HG03378 (cell line): ENCODE measurements at regions not wholly inside any gene's neighbourhood (a gene's known extent, or its start where the extent isn't known, plus 50 kb on each side); places are given as distances from the start of the nearest gene placed in this dataset.
A peak's percentile ranks its signal among the peaks of the same experiment; 100 is the strongest.

ENCODE experiments used
- ATAC-seq: cut with Tn5 transposase; IDR thresholded peaks from one replicate; pipeline ENCODE4 v1.9.1; 2021; ENCODE audit warnings: mild to moderate bottlenecking, moderate library complexity; ENCODE audit not compliant: unreplicated experiment

DNA sequence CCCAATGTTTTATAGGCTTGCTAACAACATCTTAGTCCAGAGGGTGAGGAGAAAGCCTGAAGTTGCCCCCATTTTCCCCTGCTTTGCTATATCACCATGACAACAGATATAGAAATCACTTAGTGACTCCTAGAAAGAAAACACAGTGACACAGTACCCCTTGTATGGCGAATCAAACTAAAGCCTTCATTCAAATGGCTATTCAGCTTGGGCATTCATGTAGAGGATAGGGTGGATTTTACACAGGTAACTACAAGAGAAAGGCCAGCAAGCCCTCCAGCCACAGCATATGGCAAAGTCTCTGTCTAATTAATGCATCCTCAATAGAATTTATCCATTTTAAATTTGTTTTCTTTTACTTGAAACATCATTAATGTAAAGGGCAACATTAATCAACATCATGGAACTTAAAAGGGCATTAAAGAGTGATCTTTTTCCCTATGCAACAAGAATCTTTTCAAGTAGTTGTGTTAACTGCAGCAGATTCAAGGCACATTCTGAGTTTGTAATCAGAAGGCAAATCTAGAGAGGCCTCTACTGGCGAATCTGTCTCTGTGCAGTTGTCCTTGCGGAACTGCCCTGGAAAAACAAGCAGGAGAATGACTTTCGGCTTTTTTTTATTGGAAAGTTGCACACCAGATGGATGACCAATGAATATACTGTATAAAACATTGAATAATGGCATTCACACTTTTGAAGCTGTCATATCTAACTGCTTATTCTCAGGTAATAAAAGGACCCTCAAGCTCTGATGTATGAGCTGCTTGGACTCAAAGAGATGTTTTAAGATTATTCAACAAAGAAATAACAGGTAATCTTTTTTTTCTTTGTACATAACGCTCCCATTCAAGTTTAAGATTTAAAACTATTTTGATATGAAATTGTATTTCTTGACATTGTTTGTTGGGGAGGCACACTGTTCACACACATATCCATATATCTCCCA, 621.7 kb upstream of the AGTR1 start:
- no peak for ATAC-seq

DNA sequence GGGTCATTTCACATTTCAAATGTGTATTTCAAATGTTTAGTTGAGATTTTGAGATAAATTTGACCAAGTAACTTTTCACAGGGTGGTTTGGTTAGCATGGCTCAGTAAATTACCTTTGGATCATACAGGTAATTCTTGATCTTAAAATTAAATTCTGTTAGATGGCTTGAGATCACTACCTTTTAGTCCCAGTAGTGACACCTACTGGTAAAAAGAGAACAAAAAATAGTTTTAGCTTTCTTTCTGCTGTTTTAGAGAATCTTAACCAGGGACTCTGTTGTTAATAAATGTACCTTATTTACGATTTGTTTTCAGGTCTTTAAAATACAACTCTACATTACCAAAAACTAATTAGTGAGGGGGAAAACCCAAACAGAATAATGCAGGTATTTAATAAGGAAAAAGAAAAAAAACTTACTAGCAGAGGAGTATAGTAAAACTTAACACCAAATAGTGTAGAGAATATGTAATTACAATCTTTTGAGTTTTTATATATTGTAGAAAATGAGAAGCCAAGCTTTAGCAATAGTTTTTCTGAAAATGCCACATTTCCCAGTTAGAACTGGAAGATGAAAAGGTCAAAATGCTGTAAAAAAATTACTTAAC, 620.3 kb upstream of the AGTR1 start:
- ATAC-seq: peak; percentile 65

DNA sequence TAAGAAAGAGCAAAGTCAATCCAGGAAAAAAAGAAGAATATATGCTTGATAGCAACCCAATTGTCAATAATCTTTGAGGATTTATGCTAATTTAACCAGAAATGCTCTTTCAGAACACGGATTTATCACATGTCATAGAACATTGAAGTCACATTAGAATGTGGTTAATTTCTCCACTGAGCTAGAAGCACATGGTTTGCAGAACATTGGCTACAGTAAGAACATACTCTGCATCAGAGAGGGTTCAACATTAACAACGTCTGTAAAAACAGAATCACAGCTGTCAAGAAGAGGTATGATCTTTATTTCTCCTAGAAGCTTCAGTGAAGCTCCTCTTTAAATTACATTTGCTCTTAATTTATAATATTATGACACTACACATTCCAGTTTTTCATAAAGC, 619.7 kb upstream of the AGTR1 start:
- ATAC-seq: no peak

DNA sequence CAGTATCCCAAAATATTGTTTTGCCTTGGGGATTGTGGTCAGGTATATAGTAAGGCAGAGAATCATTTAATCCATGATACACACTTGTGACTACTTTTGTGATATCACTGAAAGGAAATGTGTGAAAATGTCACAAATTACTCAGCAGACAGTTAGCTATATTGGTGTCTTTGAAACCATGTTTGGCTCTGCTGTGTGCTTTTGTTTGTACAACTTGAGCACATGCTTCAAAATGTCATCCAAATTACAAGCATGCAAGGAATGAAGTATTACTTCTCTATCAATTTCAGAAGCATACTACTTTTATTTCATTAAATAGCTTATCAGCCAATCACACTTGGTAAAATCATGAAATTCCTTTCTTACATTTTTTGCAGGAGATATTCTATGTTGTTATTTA, 619.0 kb upstream of the AGTR1 start:
- no peak for ATAC-seq

DNA sequence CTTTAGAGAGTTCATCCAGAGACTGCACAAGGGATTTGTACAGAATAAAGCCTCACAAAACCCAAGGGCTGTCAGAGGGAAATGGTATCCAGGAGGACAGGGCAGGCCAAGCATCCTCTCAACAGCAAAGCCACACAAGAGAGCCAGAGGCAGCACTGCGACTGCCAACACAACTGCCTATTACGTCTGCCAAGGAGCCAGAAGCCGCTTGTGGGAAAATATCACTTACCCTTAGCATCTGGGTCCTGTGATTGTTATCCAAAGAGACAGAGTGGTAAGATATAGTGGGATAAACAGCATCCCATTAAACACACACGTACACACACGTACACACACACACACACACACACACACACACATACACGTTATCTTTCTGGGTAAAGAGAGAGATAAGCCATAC, 618.3 kb upstream of the AGTR1 start:
- no peak for ATAC-seq

DNA sequence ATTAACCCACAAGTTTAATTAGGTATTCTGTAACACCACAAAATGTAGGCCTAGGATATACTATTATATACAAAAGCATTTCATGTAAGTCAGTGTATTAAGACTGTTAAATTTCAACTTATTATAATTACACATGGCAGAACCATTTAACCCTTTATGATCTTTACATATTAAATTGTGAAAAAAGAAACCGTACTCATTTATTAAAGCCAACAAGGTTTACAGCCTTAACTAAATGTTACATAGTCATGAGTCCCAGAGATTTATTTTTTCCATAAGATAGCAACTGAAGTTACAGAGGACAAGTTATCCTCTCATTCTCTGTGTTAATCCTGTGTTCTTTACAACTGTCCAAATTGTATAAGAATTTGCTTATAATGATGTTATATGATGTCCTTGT, 615.8 kb upstream of the AGTR1 start:
- no peak for ATAC-seq

DNA sequence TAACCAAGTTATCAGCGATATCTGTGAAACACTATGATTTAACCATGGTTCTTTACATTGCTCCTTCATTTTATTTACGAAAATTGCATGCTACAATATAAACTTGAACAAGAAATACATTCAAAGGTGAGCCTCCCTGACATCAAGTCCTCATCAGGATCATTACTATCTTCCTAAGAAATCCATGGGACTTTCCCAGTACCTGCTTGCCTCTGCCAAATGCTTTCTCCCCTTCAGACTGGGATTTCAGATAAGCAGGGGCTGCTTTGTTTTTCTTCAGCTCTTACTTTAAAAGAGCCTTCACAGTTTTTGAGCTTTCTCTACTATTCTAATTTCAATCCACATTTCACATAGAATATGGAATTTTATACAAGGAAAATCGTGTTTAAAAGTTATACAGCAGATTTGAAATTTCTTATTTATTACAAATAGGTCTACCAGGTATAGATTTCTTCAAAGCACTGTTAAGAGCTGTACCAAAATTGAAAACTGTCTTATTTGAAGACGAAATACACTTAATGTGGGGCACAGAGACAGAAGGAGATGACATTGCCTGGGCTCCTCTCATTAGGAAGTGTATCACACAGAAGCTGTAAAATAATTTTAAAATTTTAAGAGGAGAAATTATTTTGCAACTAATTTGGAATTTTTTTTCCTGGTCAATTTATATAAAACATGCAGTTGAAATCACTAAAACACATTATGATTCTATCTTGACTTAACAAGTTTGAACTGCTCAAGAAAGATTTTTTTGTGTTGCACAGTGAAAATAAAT, 615.0 kb upstream of the AGTR1 start:
- no peak for ATAC-seq

DNA sequence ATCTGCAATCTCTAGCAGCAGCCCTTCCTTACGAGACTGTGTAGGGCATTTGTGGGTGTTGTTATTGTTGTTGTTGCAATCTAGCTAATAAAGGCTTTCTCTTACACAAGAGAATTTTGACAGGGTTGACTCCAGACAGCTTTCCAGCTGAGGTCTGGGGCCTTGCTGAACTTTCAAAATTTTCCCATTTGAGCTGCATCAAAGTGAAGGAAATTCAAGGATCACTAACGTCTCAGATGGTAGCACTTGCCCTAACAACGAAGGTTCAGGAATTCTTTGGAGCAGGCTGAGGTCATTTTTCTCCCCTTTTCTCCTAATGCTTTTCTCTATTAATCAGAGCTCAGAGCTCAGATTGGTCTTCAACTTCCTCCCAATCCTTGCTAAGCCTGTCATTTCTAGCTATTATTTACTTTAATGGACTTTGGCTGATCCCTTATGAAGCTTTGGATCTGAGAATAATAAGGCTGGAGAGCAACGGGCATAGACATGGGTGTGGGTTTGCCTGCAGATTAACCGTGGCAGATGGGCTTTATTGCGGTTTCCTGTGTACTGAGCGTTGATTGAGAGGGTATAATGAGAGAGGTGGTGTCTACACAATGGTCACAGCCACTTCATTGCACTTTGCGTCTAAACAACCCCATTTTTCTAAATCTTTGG, 614.0 kb upstream of the AGTR1 start:
- no peak for ATAC-seq

DNA sequence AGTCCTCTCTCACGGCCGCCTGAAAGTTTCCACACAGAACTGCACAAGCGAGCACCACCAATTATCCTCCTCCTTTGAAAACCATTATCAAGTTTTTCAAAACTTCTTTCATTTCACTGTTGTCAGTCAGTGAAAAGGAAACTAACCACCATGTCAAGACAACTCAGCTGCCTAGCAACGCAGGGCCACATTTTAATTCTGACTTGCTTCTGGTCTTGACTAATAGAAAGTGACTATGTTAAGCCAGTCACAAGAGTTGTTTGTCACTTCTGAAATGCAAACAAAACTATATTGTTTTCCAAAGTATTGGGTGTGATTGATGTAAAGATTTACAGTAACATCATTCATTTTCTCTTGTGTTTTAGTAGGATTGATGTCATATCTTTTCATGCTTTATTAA, 612.8 kb upstream of the AGTR1 start:
- ATAC-seq: peak; percentile 80

DNA sequence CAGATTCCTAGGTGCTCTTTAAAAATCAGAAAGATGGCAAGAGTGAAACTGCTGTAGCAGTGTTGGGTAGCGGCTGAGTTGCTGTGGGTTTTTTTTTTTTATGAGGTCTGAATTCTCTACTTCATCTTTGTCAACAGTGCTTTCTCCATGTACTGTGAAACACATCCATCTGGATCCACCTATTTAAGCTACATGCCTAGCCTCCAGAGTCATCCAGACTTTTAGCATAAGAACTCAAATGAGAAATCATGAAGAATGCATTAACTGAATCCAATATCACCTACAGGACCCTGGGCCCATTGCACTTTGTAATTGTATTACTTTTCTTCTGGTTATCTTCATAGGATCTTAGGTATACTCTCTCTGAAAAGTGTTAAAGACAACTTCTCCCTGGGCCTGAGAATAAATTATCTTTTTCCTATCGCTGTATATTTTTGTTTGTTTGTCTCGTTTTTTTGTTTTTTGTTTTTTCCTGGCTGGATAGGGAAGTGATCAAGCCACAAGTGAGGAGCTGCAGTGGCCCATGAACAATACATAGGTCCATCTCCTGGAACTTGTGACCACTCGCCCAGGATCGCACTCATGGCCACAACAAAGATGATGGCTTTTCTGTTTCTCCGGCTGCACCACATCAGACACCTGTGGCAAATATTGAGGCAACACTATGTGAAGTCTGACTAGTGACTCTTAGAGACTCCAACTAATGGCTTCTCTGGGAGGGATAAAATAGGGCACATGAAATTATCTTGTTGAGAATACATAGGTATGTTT, 609.9 kb upstream of the AGTR1 start:
- ATAC-seq: no peak

DNA sequence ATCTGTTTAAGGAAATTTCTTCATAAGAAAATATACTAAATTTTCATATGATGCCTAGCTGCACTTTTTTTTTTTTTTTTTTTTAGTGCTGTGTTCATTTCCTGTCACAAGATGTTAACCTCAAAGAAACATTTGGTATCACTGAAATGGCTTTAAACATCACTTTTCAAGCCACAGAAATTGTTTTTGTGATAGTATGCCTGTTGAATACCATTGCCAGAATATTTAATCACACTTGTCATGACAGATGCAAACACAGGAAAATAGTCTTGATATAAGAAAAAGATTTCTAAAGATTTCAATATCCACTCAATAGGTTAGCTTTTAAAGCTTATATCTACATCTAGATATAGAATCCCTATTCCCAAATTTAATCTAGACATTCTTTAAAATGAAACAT, 608.5 kb upstream of the AGTR1 start:
- no peak for ATAC-seq

DNA sequence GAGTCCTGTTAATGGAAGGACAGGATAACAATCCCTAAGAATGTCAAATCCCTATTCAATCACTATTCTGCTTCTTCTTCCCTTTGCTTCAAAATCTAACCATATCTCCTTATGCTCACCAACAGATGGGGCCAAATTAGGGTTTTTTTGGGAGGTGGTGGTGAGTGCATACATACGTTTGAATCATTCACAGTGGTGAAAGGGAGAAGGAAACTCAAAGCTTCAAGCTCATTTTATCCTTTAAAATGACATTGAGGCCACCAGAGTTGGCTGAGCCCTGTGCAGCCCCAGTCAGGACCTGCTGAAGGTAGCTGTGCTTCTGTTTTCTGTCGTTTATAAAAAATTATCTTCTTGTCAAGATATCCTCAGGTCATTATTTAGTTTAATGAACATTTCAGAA, 607.5 kb upstream of the AGTR1 start:
- no peak for ATAC-seq

DNA sequence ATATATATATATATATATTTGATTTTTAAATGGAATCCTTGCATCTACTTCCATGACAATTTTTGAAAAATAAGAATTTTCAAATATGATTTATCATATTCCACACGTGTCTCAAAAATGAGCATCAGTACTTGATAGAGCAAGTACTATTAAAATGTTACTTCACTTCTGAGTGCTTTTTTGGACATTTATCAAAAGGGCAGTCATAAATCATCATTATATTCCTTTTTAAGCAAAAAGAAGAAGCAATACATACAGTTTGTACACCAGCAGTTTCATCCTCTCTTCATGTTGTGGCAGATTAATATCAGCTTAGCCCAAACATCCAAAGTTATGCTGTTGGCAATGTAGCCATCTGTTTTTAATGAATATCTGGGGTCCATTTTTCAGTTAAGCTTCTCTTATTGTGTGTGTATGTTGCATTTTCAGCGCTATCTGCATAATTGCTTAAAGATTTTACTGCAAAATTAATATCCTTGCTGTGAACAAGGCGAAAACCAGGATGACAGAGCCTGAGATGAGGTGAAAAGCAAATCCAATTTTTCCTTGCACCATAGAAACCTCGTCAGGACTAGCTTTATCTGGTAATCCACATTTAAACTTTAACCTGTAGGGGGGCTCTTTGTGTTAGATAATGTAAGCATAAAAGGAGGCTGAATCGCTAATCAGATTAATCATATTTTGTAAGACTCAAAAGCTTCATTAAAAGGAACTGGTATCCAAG, 604.9 kb upstream of the AGTR1 start:
- ATAC-seq: no peak

DNA sequence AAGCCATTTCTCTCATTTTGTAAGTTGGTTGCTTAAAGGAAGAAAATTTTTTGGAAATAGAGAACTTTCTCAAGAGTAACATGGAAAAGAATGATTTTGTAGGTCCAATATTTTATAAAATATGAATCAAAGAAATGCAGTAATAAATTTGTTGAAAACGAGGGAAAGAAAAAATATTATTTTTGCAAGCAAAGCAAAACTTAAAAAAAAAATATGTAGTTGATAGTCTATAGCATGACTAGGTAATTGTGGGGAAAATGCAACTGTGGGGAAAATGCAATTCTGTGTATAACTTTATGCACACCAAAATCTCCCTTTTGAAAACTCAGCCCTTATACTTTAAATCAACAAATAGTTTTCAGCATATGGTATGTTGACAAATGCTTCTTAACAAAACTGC, 604.0 kb upstream of the AGTR1 start:
- ATAC-seq: no peak

DNA sequence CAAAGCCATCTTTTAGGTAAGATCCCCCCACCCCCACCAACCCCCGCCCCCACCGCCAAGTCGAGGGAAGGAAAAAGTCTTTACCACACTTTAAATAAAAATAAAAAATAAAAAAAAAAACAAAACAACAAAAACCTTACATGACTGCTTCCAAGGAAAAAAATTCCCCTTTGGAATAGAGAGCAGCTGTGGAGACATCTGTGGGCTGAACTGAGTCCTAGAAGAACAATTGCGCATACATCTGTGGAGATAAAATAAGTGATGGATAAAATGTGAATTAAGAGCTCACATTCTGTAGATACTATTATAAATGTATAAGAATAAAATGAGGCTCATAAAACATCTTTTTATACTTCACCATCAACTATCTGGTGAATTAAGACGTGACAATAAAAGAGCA, 601.7 kb upstream of the AGTR1 start:
- ATAC-seq: no peak

DNA sequence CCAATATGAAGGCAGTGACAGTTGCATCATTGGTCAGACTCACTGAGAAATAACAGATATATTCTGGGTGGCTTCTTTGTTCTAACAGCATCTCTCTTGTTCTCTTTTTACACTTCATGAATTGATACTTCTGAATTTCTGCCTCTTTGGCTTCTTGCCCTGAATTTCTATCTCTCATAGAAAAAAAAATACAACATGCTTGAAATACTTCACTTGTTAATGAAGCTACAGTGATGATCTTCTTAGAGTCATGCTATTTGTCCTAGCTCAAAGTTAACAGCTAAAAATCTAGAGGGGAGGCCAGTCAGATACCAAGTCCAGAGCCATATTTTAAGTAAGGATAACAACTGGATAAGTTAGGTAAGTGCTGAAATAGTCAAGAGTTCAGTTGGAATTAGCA, 597.2 kb upstream of the AGTR1 start:
- ATAC-seq: no peak

DNA sequence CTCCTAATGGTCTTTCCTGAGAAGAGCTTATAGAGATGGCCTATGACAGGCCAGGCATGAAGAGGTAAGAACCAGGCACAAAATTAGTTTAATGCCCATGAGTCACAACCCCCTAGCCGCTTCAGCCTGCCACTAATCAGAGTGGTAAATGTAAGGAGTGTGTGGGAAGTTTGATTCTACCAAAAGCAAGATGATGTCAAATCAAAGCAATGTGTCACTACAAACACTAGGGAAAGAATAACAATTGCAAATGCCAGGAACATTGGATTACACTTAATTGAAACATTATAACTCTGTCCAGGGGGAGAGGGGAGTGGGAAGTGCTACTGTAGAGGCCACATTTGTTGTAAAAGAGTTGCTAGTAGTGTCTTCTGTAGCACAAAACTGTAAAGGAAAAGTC, 596.6 kb upstream of the AGTR1 start:
- no peak for ATAC-seq

DNA sequence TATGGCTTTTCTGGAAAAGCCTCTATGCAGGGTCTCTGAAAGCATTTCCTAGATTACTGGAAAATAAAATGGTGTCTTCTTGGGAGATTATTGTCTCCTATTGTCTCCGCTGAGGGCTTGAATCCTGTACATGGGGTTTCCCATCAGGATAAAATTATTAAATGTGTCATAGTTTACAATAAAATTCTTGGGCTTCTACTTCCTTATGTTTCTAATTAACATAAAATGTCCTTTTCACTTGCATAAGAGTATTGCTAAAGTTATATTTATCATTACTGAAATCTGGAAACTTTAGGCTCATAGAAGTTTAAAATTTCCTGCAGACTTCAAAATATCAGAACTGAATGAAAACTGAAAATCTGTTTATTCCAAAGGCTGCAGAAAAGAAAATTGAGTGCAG, 595.5 kb upstream of the AGTR1 start:
- ATAC-seq: no peak

DNA sequence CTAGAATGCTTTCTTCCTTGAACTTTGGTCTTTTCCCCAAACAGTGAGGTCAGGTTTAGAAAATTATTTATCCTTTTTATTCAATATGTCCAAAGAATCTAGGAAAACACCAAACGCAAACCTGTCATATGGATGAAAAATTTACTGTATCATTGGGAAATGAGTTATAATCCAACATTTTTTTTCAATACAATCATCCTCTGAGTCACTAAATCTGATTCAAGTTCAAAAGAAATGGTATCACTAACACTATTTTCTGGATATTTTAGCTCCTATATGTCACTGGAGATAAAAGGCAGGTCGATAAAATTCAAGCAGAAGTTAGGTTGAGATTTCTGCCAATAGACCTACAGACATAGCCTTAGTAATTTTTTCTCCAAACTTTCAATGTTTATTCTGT, 591.6 kb upstream of the AGTR1 start:
- no peak for ATAC-seq

DNA sequence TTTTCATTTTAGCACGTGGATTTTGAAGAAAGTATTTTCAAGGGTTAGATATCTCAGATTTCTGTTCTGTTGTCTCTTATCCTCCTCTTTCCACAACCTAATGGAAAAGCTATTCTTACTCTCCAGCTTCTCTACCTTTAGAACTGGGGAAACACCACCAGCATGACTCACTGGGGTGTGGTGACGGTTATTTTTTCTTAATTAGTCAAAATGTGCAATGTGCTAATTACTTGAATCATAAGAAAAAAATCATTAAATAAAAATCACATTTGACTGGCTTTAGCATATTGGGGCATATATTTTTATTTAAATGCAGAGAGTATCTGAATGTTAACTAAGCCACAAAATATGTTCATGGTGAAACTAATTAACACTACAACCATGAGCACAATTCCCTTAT, 570.7 kb upstream of the AGTR1 start:
- ATAC-seq: no peak
